Body of pancreas (tissue), 4 donors: ENCODE measurements at regions not wholly inside any gene's neighbourhood (a gene's known extent, or its start where the extent isn't known, plus 50 kb on each side); places are given as distances from the start of the nearest gene placed in this dataset.

Source experiments
- ATAC-seq: fragments of 150-250 bp; one replicate; pipeline ENCODE4 v1.9.1; 2016
- DNase-seq, 4 donors: peaks; one replicate each; pipeline ENCODE4 v3.0.0-alpha.2; 2019
- H3K27ac ChIP-seq, 4 donors: fragments of 200-600 bp; sonication (generic); 1 replicate in 3 of 4; 2 replicates in 1 of 4; pipeline versions ENCODE4 v1.5.1 to v1.6.1; 2016 to 2019; ENCODE audit warnings: mild to moderate bottlenecking in 1 of 4, mixed read lengths in 1 of 4, moderate library complexity in 1 of 4
- H3K27me3 ChIP-seq, 2 donors: fragments of 200-600 bp; sonication (generic); one replicate each; pipeline ENCODE4 v1.6.0; 2016; ENCODE audit warnings: mild to moderate bottlenecking in 1 of 2
- H3K36me3 ChIP-seq, 2 donors: fragments of 200-600 bp; sonication (generic); replicated peaks in 1 of 2; 2 replicates each; pipeline ENCODE4 v1.5.1; 2016; ENCODE audit warnings: low read depth in 2 of 2; ENCODE audit not compliant: insufficient read depth in 1 of 2
- H3K4me1 ChIP-seq: fragments of 200-600 bp; sonication (generic); one replicate; pipeline ENCODE4 v1.6.0; 2016
- H3K4me3 ChIP-seq, 2 donors: fragments of 200-600 bp; sonication (generic); 1 replicate in 1 of 2; 2 replicates in 1 of 2; pipeline ENCODE4 v1.5.1; 2016 to 2019
- H3K9me3 ChIP-seq, 3 donors: fragments of 200-600 bp; sonication (generic); 1 replicate in 2 of 3; 2 replicates in 1 of 3; pipeline ENCODE4 v1.5.1; 2016
- POLR2A ChIP-seq, 3 donors: fragments of 450-650 bp; IDR thresholded peaks; one replicate each; pipeline ENCODE4 v1.6.1; 2016; ENCODE audit warnings: antibody characterized with exemption in 3 of 3, mild to moderate bottlenecking in 2 of 3
- WGBS, 2 donors: methylation state at CpG; one replicate each; pipeline ENCODE4 v1.1.5; 2017; 5-methylcytosine and 5-hydroxymethylcytosine counted together
- intact Hi-C: fragments of 100-400 bp; cut with DNase I; formaldehyde crosslinking; loops from one replicate; pipeline ENCODE4 v1.15.1; 2023
- TF ChIP-seq, protein P1 (sequence below), 7 experiments: fragments of 450-650 bp in 4 of 7; fragments of 200-600 bp in 3 of 7; sonication (generic) in 3 of 7; IDR thresholded peaks; one replicate each; pipeline ENCODE4 v1.5.1; 2016 to 2019; ENCODE audit warnings: antibody characterized with exemption in 7 of 7

- Histone ChIP-seq H3K36me3 (no peaks in the 10 kb centered on the region), H3K9me3 (no peaks in the 10 kb centered on the region), H3K4me3 (no peak overlapping the region), H3K27ac (no peak overlapping the region), H3K27me3 (no peaks in the 10 kb centered on the region), H3K4me1 (no peaks in the 10 kb centered on the region)
- DNase-seq (no peak), ATAC-seq (no peak)
- TF ChIP-seq, protein P1, sequence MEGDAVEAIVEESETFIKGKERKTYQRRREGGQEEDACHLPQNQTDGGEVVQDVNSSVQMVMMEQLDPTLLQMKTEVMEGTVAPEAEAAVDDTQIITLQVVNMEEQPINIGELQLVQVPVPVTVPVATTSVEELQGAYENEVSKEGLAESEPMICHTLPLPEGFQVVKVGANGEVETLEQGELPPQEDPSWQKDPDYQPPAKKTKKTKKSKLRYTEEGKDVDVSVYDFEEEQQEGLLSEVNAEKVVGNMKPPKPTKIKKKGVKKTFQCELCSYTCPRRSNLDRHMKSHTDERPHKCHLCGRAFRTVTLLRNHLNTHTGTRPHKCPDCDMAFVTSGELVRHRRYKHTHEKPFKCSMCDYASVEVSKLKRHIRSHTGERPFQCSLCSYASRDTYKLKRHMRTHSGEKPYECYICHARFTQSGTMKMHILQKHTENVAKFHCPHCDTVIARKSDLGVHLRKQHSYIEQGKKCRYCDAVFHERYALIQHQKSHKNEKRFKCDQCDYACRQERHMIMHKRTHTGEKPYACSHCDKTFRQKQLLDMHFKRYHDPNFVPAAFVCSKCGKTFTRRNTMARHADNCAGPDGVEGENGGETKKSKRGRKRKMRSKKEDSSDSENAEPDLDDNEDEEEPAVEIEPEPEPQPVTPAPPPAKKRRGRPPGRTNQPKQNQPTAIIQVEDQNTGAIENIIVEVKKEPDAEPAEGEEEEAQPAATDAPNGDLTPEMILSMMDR (IDR thresholded peaks at IDR 0.05) = no peak
- no peak for TF ChIP-seq POLR2A (IDR thresholded peaks at IDR 0.05)
- intact Hi-C loops = no loop called here
- WGBS, 2 donors = 80 to 83% methylated on average over 3 of the region's 3 CpGs
These were observed 269.9 kb upstream of the PDZRN3 start for GRCh38 chr3:73894474-73895213.

DNA sequence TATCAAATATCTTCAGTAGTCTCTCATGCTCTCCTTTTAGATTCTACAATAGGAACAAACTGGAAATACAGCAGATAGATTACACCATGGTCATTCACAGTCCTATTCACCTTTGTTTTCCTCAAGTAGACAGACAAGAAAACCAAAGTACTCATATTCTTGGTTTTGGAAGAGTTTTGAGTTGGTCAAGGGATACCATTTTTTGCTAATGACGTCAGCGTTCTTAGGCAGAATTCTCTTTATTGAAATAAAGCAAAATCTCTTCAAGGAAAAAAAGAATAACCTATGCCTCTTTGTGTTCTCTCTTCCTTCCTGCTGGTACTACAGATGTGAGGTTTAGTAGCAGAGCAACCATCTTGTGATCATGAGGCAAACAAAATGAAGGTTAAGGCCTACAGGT lies 268.3 kb upstream of the PDZRN3 start:
- DNase-seq = no peak
- Histone ChIP-seq H3K27me3 (no peaks in the 10 kb centered on the region), H3K36me3 (no peaks in the 10 kb centered on the region), H3K27ac (no peak overlapping the region), H3K4me1 (no peaks in the 10 kb centered on the region), H3K9me3 (no peaks in the 10 kb centered on the region), H3K4me3 (no peak overlapping the region)
- no peak for TF ChIP-seq POLR2A (IDR thresholded peaks at IDR 0.05)
- TF ChIP-seq, protein P1 (IDR thresholded peaks at IDR 0.05) = no peak
- intact Hi-C loops = no loop called here
- 68 to 84% methylated on average over 2 of the region's 2 CpGs for WGBS, 2 donors
- no peak for ATAC-seq

DNA sequence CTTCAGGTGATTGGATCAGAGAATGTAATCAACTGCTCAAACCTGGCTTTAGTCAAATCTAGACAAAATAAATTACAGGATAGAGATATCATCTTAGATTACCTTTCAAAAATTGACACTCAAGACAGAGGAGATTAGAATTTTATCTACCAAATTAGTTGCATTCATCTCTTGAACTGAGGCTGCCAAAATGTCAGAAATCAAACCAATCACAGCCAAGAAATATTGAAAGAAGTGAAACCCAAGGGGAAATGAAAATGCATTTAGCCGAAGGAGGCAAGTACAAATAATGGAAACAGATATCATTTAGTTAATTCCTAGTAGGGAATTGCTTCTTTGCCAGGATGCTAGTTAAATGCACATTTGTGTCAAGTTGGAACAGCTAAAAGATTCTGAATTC lies 261.1 kb upstream of the PDZRN3 start:
- H3K27ac ChIP-seq = no peak overlapping the region
- H3K4me1 ChIP-seq = no peaks in the 10 kb centered on the region
- no peaks in the 10 kb centered on the region for H3K9me3 ChIP-seq
- no peak for TF ChIP-seq POLR2A (IDR thresholded peaks at IDR 0.05)
- H3K36me3 ChIP-seq = no peaks in the 10 kb centered on the region
- 71 to 72% methylated on average over 1 of the region's 1 CpG for WGBS, 2 donors
- DNase-seq (no peak), ATAC-seq (no peak)
- H3K27me3 ChIP-seq = no peaks in the 10 kb centered on the region
- intact Hi-C loops = no loop called here
- H3K4me3 ChIP-seq = no peak overlapping the region

DNA sequence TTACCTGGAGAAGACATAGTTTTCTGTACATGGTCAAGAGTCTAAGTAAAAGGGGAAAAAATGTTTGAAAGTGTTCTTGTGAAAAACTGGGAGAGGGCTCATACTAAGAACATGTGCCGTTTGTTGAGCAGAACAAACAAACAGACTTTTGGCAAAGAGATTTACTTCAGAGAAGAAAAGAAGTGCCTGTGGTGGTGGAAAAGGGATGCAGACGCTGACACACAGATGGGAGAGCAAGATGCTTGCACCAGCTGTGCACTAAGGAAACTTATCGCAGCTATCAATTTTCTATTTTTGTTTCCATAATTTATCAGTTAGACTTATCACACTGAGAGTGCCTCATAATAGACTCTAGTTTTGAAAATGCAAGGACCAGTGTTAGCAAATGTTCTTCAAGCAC lies 259.6 kb upstream of the PDZRN3 start:
- H3K9me3 ChIP-seq = no peaks in the 10 kb centered on the region
- no peak overlapping the region for H3K4me3 ChIP-seq
- DNase-seq = no peak
- no peak overlapping the region for H3K27ac ChIP-seq
- no peaks in the 10 kb centered on the region for H3K27me3 ChIP-seq
- TF ChIP-seq POLR2A (IDR thresholded peaks at IDR 0.05) = no peak
- TF ChIP-seq, protein P1 (IDR thresholded peaks at IDR 0.05) = no peak
- no peaks in the 10 kb centered on the region for H3K36me3 ChIP-seq
- intact Hi-C loops = no loop called here
- 26 to 28% methylated on average over 3 of the region's 3 CpGs for WGBS, 2 donors
- H3K4me1 ChIP-seq = no peaks in the 10 kb centered on the region
- ATAC-seq = no peak

DNA sequence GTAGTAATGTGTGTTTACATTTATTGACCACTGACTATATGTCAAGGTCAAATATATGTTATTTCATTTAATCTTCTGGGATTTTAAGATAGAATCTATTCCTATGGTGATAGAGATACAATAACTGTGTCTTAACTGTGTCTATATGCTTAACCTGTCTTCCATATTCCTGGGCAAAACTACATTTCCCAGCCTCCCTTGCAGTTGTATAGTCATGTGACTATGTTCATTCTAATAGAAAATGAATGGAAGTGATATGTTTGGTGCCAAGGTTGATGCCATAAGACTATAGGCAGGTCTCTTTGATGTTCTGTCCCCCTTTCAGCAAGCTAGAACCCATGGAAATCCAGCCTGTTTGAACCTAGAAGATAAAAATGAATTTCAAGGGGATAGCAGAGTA lies 258.8 kb upstream of the PDZRN3 start:
- DNase-seq (no peak), ATAC-seq (no peak)
- Histone ChIP-seq H3K36me3 (no peaks in the 10 kb centered on the region), H3K4me3 (no peak overlapping the region), H3K9me3 (no peaks in the 10 kb centered on the region), H3K27ac (no peak overlapping the region), H3K27me3 (no peaks in the 10 kb centered on the region), H3K4me1 (no peaks in the 10 kb centered on the region)
- TF ChIP-seq, protein P1 (IDR thresholded peaks at IDR 0.05) = no peak
- no peak for TF ChIP-seq POLR2A (IDR thresholded peaks at IDR 0.05)
- intact Hi-C loops = no loop called here
